GM19397 (cell line): ENCODE measurements at regions not wholly inside any gene's neighbourhood (a gene's known extent, or its start where the extent isn't known, plus 50 kb on each side); places are given as distances from the start of the nearest gene placed in this dataset.
"Not testable (repeated sequence)": the region's sequence is repeated elsewhere in the genome, so short reads cannot be mapped to it uniquely, and the experiment has no call there.

Source experiments
- ATAC-seq: cut with Tn5 transposase; IDR thresholded peaks from one replicate; pipeline ENCODE4 v1.9.1; 2021; ENCODE audit warnings: mild to moderate bottlenecking, moderate library complexity; ENCODE audit not compliant: unreplicated experiment

DNA sequence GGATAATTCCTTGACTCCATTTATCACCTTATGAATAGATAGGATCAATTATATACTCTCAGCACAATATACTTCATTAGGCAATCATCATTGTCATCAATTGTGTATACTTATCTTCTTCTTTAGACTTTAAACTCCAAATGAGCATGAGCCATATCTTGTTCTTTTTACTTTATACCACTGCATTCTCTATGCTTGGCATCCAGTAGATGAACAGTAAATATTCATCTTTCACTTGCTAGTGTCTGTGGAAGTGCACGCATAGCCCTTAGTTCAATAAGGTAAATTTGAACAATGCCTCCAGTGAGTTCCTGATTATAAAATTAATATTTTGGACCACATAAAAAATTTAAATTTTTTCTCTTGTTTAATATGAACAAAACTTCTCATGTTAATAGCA, 172.3 kb upstream of the SPRY2 start:
- ATAC-seq: no peak

GRCh38 chr13:80510686-80511085, 169.8 kb upstream of the SPRY2 start:
- no peak for ATAC-seq

GRCh38 chr13:80509264-80509663, 168.3 kb upstream of the SPRY2 start:
- ATAC-seq: no peak

GRCh38 chr13:80508031-80508430, 167.1 kb upstream of the SPRY2 start:
- no peak for ATAC-seq

- no peak for ATAC-seq
Observed at GRCh38 chr13:80504453-80504852, 163.5 kb upstream of the SPRY2 start.

GRCh38 chr13:80502359-80502758, 161.4 kb upstream of the SPRY2 start:
- no peak for ATAC-seq

DNA sequence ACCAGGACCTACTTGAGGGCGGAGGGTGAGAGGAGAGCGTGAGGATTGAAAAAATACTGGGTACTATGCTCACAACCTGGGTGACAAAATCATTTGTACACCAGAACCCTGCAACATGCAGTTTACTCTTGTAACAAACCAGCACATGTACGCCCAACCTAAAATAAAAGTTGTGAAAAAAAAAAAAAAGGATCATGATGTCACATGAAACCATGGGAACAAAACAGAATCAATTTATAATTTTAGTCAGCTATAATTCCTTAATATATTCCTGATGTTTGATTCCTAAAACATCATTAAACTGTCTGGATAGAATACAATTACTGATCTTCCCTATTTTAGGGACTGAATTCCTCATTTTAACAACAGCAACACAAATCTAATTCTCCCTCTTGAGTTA, 160.6 kb upstream of the SPRY2 start:
- ATAC-seq: no peak

GRCh38 chr13:80499536-80500290, 158.8 kb upstream of the SPRY2 start:
- no peak for ATAC-seq

- ATAC-seq: no peak
Observed at GRCh38 chr13:80498433-80498832, 157.5 kb upstream of the SPRY2 start.

DNA sequence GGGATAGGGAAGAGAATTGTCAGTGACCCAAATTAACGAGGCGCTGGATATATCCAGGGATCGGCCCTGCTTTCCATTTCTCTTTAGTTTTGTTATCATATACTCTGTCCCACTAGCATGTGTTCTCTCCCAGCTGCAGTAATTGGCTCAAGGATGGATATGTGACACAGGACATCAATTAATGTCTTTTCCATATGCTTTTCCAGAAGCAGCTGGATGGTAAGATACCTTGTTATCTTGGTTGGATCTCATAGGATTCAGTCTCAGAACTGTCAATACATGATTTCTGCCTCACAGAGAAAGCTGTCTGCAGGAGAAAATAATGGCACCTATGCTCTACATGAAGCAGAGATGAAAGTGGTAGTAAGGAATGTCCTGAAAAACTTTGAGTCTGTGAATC, 157.1 kb upstream of the SPRY2 start:
- ATAC-seq: no peak

DNA sequence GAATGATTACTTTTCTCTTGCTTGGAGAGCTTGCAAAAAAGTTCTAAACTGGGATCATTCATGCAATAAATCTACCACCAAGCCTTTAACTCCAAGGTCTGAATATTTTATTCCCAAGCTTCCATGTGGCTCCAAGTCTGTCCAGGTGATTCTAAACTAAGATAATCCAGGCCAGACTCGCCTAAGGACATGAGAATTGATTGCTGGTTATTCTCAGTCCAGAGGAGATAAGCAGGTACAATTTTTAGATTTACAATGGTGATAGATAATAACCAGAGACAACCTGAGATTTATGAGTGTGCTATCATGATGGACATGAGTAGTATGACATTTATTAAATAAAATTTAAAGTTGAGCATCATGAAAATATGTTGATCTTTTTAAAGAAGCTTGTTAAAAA, 156.5 kb upstream of the SPRY2 start:
- ATAC-seq: no peak

- no peak for ATAC-seq
Observed at GRCh38 chr13:80496721-80497397, 155.9 kb upstream of the SPRY2 start.

- not testable (repeated sequence) for ATAC-seq
Observed at GRCh38 chr13:80490491-80490943, 149.6 kb upstream of the SPRY2 start.

DNA sequence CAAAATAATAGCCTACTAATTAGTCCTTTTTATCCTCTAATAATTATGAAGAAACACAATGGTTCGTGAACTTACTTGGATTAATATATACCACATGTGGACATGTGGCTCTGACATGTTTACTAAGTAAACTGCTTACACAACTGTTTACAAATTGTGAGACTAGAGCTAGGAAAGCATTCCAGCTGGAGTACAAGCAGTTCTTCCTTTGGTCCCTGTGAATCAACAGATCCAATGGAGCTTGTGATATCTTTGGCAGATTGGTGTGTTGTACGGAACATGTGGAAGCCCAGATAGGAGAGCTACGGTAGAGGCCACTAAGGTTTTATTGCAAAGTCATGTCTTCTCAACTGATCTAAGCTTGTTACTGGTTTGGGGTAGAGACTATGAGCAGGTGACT, 145.5 kb upstream of the SPRY2 start:
- ATAC-seq: no peak

GRCh38 chr13:80483157-80483556, 142.2 kb upstream of the SPRY2 start:
- ATAC-seq: no peak

- ATAC-seq: no peak
Observed at GRCh38 chr13:80481588-80481987, 140.7 kb upstream of the SPRY2 start.

GRCh38 chr13:80477661-80478443, 136.9 kb upstream of the SPRY2 start:
- ATAC-seq: no peak

DNA sequence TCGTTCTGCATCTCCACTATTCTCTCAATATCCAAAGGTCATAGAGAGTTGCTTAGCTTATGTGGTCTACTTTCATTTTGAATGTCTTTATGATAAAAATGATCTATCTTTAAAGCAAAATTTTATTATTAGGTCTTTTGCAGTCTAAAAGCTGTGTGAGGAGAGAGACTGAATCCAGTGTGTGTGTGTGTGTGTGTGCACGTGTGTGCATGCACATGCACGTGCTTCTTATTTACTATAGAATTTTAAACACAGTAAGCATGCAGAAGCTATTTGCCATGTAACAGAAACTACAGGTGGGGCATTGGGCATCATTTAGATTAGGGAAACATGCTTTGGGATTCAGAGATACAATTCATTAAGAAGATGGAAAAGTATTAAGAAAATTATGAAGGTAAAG, 136.0 kb upstream of the SPRY2 start:
- no peak for ATAC-seq

GRCh38 chr13:80475718-80476117, 134.8 kb upstream of the SPRY2 start:
- ATAC-seq: no peak

- ATAC-seq: no peak
Observed at GRCh38 chr13:80473695-80474094, 132.8 kb upstream of the SPRY2 start.

GRCh38 chr13:80469853-80470381, 129.0 kb upstream of the SPRY2 start:
- ATAC-seq: no peak
